Liver (tissue), 7 donors: ENCODE measurements at regions not wholly inside any gene's neighbourhood (a gene's known extent, or its start where the extent isn't known, plus 50 kb on each side); places are given as distances from the start of the nearest gene placed in this dataset.

Source experiments
- DNase-seq: peaks from one replicate; pipeline ENCODE4 v3.0.0-alpha.2; 2017; ENCODE audit warnings: low spot score
- H3K27ac ChIP-seq, 2 donors: one replicate each; pipeline ENCODE4 v1.7.0; 2013; ENCODE audit warnings: inconsistent platforms in 2 of 2, low read length in 2 of 2, control low read depth in 1 of 2, low read depth in 1 of 2, mild to moderate bottlenecking in 1 of 2
- H3K27me3 ChIP-seq, 4 donors: one replicate each; pipeline versions ENCODE4 v1.6.1 to v1.7.0; 2013; ENCODE audit warnings: low read length in 3 of 4, inconsistent platforms in 1 of 4, mild to moderate bottlenecking in 1 of 4, moderate library complexity in 1 of 4; ENCODE audit not compliant: control insufficient read depth in 4 of 4, insufficient read depth in 4 of 4
- H3K36me3 ChIP-seq, 4 donors: one replicate each; pipeline versions ENCODE4 v1.6.1 to v1.7.0; 2013; ENCODE audit warnings: low read length in 3 of 4, mild to moderate bottlenecking in 3 of 4, low read depth in 1 of 4, moderate library complexity in 1 of 4; ENCODE audit not compliant: control insufficient read depth in 4 of 4, insufficient read depth in 3 of 4
- H3K4me1 ChIP-seq, 4 donors: one replicate each; pipeline versions ENCODE4 v1.6.1 to v1.7.0; 2013; ENCODE audit warnings: low read length in 3 of 4, mild to moderate bottlenecking in 3 of 4, moderate library complexity in 1 of 4; ENCODE audit not compliant: control insufficient read depth in 4 of 4, insufficient read depth in 4 of 4
- H3K4me3 ChIP-seq, 3 donors: one replicate each; pipeline versions ENCODE4 v1.6.1 to v1.7.0; 2013; ENCODE audit warnings: low read length in 3 of 3, control low read depth in 1 of 3, low read depth in 1 of 3, mild to moderate bottlenecking in 1 of 3
- H3K9ac ChIP-seq, 2 donors: one replicate each; pipeline ENCODE4 v1.7.0; 2013; ENCODE audit warnings: low read length in 2 of 2, mild to moderate bottlenecking in 2 of 2, moderate library complexity in 2 of 2, control low read depth in 1 of 2, low read depth in 1 of 2
- H3K9me3 ChIP-seq, 4 donors: one replicate each; pipeline versions ENCODE4 v1.6.1 to v1.7.0; 2013; ENCODE audit warnings: low read length in 3 of 4; ENCODE audit not compliant: control insufficient read depth in 4 of 4
- EGR1 ChIP-seq, 2 donors: IDR thresholded peaks; 2 replicates each; pipeline ENCODE4 v1.6.1; 2016 to 2018; ENCODE audit warnings: antibody characterized with exemption in 2 of 2, low read depth in 2 of 2
- FOXA1 ChIP-seq: IDR thresholded peaks from 2 replicates; pipeline ENCODE4 v1.6.1; 2016; ENCODE audit warnings: antibody characterized with exemption
- FOXA2 ChIP-seq: IDR thresholded peaks from 2 replicates; pipeline ENCODE4 v1.6.1; 2016; ENCODE audit warnings: antibody characterized with exemption
- GABPA ChIP-seq, 2 donors: IDR thresholded peaks in 1 of 2; conservative IDR thresholded peaks in 1 of 2; 2 replicates each; pipeline ENCODE4 v1.6.1; 2016; ENCODE audit warnings: antibody characterized with exemption in 2 of 2, mild to moderate bottlenecking in 1 of 2, moderate library complexity in 1 of 2
- HNF4A ChIP-seq, 2 donors: conservative IDR thresholded peaks; 2 replicates each; pipeline ENCODE4 v1.6.1; 2016; ENCODE audit warnings: antibody characterized with exemption in 2 of 2, mild to moderate bottlenecking in 2 of 2
- HNF4G ChIP-seq: IDR thresholded peaks from 2 replicates; pipeline ENCODE4 v1.6.1; 2016; ENCODE audit warnings: antibody characterized with exemption
- JUND ChIP-seq, 2 donors: IDR thresholded peaks; 2 replicates each; pipeline ENCODE4 v1.6.1; 2016; ENCODE audit warnings: antibody characterized with exemption in 2 of 2
- NR2F2 ChIP-seq: IDR thresholded peaks from 2 replicates; pipeline ENCODE4 v1.6.1; 2016; ENCODE audit warnings: antibody characterized with exemption
- RAD21 ChIP-seq, 2 donors: IDR thresholded peaks; 2 replicates each; pipeline ENCODE4 v1.6.1; 2016; ENCODE audit warnings: antibody characterized with exemption in 2 of 2, mild to moderate bottlenecking in 2 of 2
- RXRA ChIP-seq, 2 donors: IDR thresholded peaks; 2 replicates each; pipeline ENCODE4 v1.6.1; 2017 to 2018; ENCODE audit warnings: antibody characterized with exemption in 2 of 2, mild to moderate bottlenecking in 1 of 2
- SP1 ChIP-seq: IDR thresholded peaks from 2 replicates; pipeline ENCODE4 v1.6.1; 2018; ENCODE audit warnings: antibody characterized with exemption, mild to moderate bottlenecking
- TAF1 ChIP-seq: conservative IDR thresholded peaks from 2 replicates; pipeline ENCODE4 v1.6.1; 2016; ENCODE audit warnings: antibody characterized with exemption, mild to moderate bottlenecking
- YY1 ChIP-seq: IDR thresholded peaks from 2 replicates; pipeline ENCODE4 v1.6.1; 2016; ENCODE audit warnings: antibody characterized with exemption, mild to moderate bottlenecking
- WGBS: extraction: QIAGEN DNeasy Blood & Tissue Kit; methylation state at CpG from one replicate; pipeline ENCODE4 v1.1.7; 2013; 5-methylcytosine and 5-hydroxymethylcytosine counted together
- TF ChIP-seq, protein P1 (sequence below): IDR thresholded peaks from 2 replicates; pipeline ENCODE4 v1.6.1; 2016; ENCODE audit warnings: antibody characterized with exemption
- TF ChIP-seq, protein P2 (sequence below): IDR thresholded peaks from 2 replicates; pipeline ENCODE4 v1.6.1; 2016; ENCODE audit warnings: antibody characterized with exemption, mild to moderate bottlenecking
- donor health status: healthy.
- donor health status: healthy.
- donor health status: healthy.
- donor health status: healthy.

DNA sequence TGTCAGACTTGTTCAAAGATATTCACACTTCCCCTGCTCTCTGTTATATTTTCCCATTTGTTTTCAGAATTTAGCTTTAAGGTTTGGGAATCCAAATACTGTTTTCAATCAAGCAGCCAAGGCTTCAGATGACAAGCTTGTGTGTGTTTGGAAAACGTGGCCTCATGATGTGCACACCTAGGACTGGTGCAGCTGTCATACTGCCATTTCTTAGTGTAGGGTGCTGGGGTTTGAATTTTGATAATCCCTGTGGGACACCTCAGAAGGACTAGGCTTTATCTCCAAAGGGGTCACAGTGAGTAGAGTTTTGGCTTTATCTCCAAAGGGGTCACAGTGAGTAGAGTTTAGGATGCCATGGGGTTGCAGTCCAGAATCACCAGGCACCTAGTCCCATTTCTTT, 65.3 kb upstream of the JAG1 start (continued):
- TF ChIP-seq SP1 (no peak), FOXA2 (no peak), RXRA (IDR thresholded peaks at IDR 0.05) (no peak), HNF4A (conservative IDR thresholded peaks at IDR 0.05) (no peak), EGR1 (IDR thresholded peaks at IDR 0.05; ENCODE audit: low read depth in 2 of 2) (no peak), YY1 (no peak), GABPA (IDR thresholded peaks at IDR 0.05 in 1 of 2, conservative IDR thresholded peaks at IDR 0.05 in 1 of 2) (no peak)

DNA sequence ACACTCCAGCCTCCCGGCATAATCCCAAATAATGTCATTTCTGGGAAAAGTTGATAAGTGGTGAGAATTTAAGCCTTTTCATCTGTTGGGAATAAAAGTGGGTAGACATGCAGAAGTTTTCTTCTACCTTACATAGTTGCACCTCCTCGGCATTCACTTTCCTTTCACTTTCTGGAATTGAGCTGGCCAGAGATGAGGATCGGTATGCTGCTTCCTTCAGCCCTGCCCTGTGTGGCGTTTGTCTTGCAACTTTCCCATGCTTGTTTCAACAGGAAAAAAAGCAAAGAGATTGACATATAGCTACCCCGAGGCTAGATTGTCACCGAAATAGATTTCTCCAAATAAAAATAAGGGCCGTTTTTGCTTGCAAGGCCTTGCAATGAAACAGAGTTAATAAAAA, 65.8 kb upstream of the JAG1 start:
- peak in 1 of 2 donors; percentile 3 for TF ChIP-seq RAD21 (IDR thresholded peaks at IDR 0.05)
- TF ChIP-seq TAF1, result no peak
- no peak for DNase-seq
- Histone ChIP-seq H3K9me3 (no peaks in the 10 kb centered on the region), H3K27ac (no peak overlapping the region), H3K4me1 (peaks cover 0 to 2% (median 1%) of the 10 kb centered on the region in 4 donors), H3K4me3 (peak overlapping the region in 2 of 3 donors; percentile 17 to 22), H3K27me3 (no peaks in the 10 kb centered on the region), H3K9ac (peak overlapping the region in 1 of 2 donors; percentile 5), H3K36me3 (no peaks in the 10 kb centered on the region)
- WGBS, result 51% methylated on average over 7 of the region's 7 CpGs

DNA sequence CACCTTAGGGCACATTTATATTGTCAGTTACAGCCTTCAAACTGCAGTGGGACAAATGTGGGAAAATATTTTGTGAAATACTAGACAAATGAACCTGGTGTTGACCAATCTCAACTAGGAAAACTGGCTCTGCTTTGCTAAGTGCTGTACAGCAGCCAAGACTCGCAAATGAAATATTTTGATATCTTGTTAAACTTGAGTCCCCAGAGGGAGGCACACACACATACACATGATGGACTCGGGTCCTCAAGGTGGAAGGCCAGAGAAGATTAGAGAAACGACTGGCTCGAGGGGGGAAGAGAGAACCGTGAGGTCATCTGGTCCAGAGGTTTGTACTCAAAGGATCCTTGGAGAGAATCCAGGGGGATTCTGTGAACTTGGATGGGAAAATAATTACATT, 67.3 kb upstream of the JAG1 start:
- H3K9me3 ChIP-seq, result no peaks in the 10 kb centered on the region
- H3K4me1 ChIP-seq, result peaks cover 0 to 2% (median 1%) of the 10 kb centered on the region in 4 donors
- no peaks in the 10 kb centered on the region for H3K27me3 ChIP-seq
- H3K4me3 ChIP-seq, result no peak overlapping the region
- H3K9ac ChIP-seq, result no peak overlapping the region
- no peak for DNase-seq
- TF ChIP-seq HNF4A (conservative IDR thresholded peaks at IDR 0.05) (peak; percentile 10 to 15), YY1 (no peak), JUND (IDR thresholded peaks at IDR 0.05) (no peak), HNF4G (no peak), RAD21 (IDR thresholded peaks at IDR 0.05) (peak in 1 of 2 donors; percentile 8), SP1 (no peak), NR2F2 (peak; percentile 77), FOXA1 (no peak), RXRA (IDR thresholded peaks at IDR 0.05) (no peak)
- TF ChIP-seq, protein P1, sequence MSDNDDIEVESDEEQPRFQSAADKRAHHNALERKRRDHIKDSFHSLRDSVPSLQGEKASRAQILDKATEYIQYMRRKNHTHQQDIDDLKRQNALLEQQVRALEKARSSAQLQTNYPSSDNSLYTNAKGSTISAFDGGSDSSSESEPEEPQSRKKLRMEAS, result no peak
- H3K36me3 ChIP-seq, result no peaks in the 10 kb centered on the region
- WGBS, result 44% methylated on average over 5 of the region's 5 CpGs
- no peak overlapping the region for H3K27ac ChIP-seq

DNA sequence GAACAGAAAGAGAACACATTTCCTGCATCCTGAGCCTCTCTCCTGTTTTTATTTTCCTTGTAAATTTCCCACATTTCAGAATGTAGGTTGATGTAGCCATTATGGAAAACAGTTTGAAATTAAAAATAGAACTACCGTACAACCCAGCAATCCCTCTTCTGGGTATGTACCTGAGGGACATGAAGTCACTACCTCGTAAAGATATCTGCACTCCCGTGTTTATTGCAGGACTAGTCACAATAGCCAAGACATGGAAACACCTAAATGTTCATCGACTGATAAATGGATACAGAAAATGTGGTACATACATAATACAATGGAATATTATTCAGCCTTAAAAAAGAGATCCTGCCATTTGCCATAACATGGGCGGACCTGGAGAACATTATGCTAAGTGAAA, 72.0 kb upstream of the JAG1 start:
- Histone ChIP-seq H3K9ac (no peak overlapping the region), H3K4me3 (no peak overlapping the region), H3K27me3 (no peaks in the 10 kb centered on the region), H3K4me1 (no peaks in the 10 kb centered on the region), H3K27ac (no peak overlapping the region), H3K9me3 (no peaks in the 10 kb centered on the region), H3K36me3 (no peaks in the 10 kb centered on the region)
- no peak for DNase-seq
- WGBS, result 88% methylated on average over 5 of the region's 5 CpGs
- no peak for TF ChIP-seq EGR1 (IDR thresholded peaks at IDR 0.05; ENCODE audit: low read depth in 2 of 2)
- no peak for TF ChIP-seq YY1
- TF ChIP-seq FOXA1, result no peak
- TF ChIP-seq RXRA (IDR thresholded peaks at IDR 0.05), result no peak
- TF ChIP-seq HNF4A (conservative IDR thresholded peaks at IDR 0.05), result no peak
- TF ChIP-seq, protein P1, result no peak
- TF ChIP-seq, protein P2, sequence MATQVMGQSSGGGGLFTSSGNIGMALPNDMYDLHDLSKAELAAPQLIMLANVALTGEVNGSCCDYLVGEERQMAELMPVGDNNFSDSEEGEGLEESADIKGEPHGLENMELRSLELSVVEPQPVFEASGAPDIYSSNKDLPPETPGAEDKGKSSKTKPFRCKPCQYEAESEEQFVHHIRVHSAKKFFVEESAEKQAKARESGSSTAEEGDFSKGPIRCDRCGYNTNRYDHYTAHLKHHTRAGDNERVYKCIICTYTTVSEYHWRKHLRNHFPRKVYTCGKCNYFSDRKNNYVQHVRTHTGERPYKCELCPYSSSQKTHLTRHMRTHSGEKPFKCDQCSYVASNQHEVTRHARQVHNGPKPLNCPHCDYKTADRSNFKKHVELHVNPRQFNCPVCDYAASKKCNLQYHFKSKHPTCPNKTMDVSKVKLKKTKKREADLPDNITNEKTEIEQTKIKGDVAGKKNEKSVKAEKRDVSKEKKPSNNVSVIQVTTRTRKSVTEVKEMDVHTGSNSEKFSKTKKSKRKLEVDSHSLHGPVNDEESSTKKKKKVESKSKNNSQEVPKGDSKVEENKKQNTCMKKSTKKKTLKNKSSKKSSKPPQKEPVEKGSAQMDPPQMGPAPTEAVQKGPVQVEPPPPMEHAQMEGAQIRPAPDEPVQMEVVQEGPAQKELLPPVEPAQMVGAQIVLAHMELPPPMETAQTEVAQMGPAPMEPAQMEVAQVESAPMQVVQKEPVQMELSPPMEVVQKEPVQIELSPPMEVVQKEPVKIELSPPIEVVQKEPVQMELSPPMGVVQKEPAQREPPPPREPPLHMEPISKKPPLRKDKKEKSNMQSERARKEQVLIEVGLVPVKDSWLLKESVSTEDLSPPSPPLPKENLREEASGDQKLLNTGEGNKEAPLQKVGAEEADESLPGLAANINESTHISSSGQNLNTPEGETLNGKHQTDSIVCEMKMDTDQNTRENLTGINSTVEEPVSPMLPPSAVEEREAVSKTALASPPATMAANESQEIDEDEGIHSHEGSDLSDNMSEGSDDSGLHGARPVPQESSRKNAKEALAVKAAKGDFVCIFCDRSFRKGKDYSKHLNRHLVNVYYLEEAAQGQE, result no peak
- TF ChIP-seq NR2F2, result no peak
